Osteocyte (in vitro differentiated cells): ENCODE measurements at regions not wholly inside any gene's neighbourhood (a gene's known extent, or its start where the extent isn't known, plus 50 kb on each side); places are given as distances from the start of the nearest gene placed in this dataset.
"Not testable (repeated sequence)": the region's sequence is repeated elsewhere in the genome, so short reads cannot be mapped to it uniquely, and the experiment has no call there.

ENCODE experiments used
- DNase-seq: peaks from one replicate; pipeline ENCODE4 v3.0.0; 2021; ENCODE audit warnings: mixed read lengths; ENCODE audit not compliant: unreplicated experiment; ENCODE audit errors: extremely low spot score
- H3K27ac Mint-ChIP-seq: one replicate; pipeline ENCODE4 v1.8.0; 2021; ENCODE audit warnings: mild to moderate bottlenecking, mixed read lengths; ENCODE audit not compliant: unreplicated experiment
- H3K27me3 Mint-ChIP-seq: one replicate; pipeline ENCODE4 v1.8.0; 2021; ENCODE audit warnings: mixed read lengths; ENCODE audit not compliant: unreplicated experiment
- H3K36me3 Mint-ChIP-seq: one replicate; pipeline ENCODE4 v1.8.0; 2021; ENCODE audit warnings: mixed read lengths; ENCODE audit not compliant: unreplicated experiment
- H3K4me1 Mint-ChIP-seq: one replicate; pipeline ENCODE4 v1.8.0; 2021; ENCODE audit warnings: mixed read lengths; ENCODE audit not compliant: unreplicated experiment
- H3K4me3 Mint-ChIP-seq: one replicate; pipeline ENCODE4 v1.8.0; 2021; ENCODE audit warnings: mild to moderate bottlenecking, moderate library complexity, mixed read lengths; ENCODE audit not compliant: unreplicated experiment
- H3K9me3 Mint-ChIP-seq: one replicate; pipeline ENCODE4 v1.8.0; 2021; ENCODE audit warnings: mixed read lengths; ENCODE audit not compliant: unreplicated experiment
- TF ChIP-seq, protein P1 (sequence below): fragments of 200-600 bp; sonication (generic); IDR thresholded peaks from 2 replicates; pipeline ENCODE4 v1.5.0; 2021; ENCODE audit warnings: antibody characterized with exemption, mild to moderate bottlenecking, moderate library complexity

DNA sequence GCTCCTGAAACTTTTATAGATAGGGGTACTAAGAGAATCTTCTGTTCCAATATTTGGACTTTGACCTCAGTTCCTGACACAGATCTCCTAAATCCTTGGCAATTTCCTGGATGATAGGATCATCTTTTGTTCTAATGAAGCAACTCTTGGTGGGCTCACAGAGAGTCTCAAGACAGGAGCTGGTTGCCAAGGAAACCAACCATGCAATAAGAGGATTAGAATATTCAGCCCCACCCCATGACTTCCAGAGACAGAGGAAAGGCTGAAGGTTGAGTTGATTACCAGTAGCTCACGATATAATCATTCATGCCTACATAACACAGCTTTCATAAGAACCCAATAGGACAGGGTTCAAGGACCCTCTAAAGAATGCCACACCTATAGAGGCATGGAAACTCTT is 2050.2 kb upstream of the CDH6 start:
- H3K27me3 Mint-ChIP-seq: peaks cover 8% of the 10 kb centered on the region
- H3K27ac Mint-ChIP-seq: no peak overlapping the region
- H3K4me1 Mint-ChIP-seq: no peaks in the 10 kb centered on the region
- no peak for DNase-seq
- H3K9me3 Mint-ChIP-seq: no peaks in the 10 kb centered on the region
- H3K36me3 Mint-ChIP-seq: no peaks in the 10 kb centered on the region
- TF ChIP-seq, protein P1, sequence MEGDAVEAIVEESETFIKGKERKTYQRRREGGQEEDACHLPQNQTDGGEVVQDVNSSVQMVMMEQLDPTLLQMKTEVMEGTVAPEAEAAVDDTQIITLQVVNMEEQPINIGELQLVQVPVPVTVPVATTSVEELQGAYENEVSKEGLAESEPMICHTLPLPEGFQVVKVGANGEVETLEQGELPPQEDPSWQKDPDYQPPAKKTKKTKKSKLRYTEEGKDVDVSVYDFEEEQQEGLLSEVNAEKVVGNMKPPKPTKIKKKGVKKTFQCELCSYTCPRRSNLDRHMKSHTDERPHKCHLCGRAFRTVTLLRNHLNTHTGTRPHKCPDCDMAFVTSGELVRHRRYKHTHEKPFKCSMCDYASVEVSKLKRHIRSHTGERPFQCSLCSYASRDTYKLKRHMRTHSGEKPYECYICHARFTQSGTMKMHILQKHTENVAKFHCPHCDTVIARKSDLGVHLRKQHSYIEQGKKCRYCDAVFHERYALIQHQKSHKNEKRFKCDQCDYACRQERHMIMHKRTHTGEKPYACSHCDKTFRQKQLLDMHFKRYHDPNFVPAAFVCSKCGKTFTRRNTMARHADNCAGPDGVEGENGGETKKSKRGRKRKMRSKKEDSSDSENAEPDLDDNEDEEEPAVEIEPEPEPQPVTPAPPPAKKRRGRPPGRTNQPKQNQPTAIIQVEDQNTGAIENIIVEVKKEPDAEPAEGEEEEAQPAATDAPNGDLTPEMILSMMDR: no peak
- H3K4me3 Mint-ChIP-seq: no peak overlapping the region

DNA sequence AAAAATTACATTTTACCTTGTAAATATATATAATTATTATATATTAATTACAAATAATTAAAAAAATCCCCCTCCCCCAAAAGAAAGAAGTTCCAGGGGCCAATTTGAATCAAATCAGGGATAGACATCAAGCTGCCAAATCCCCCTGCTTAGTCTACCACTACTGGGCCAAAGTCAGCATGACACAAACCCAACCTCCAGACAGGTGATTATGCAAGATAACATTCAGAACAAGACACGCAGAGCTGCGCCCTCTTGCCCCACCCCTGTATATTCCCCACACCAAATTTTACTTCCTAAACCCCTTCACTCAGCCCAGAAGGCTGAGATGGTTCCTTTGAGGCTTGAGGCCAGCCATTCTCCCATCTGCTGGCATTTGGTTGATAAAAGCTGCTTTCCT is 2059.1 kb upstream of the CDH6 start:
- TF ChIP-seq, protein P1: no peak
- H3K4me3 Mint-ChIP-seq: no peak overlapping the region
- H3K36me3 Mint-ChIP-seq: no peaks in the 10 kb centered on the region
- no peak overlapping the region for H3K27ac Mint-ChIP-seq
- peaks cover 11% of the 10 kb centered on the region for H3K27me3 Mint-ChIP-seq
- peaks cover 8% of the 10 kb centered on the region for H3K9me3 Mint-ChIP-seq
- no peaks in the 10 kb centered on the region for H3K4me1 Mint-ChIP-seq
- no peak for DNase-seq

DNA sequence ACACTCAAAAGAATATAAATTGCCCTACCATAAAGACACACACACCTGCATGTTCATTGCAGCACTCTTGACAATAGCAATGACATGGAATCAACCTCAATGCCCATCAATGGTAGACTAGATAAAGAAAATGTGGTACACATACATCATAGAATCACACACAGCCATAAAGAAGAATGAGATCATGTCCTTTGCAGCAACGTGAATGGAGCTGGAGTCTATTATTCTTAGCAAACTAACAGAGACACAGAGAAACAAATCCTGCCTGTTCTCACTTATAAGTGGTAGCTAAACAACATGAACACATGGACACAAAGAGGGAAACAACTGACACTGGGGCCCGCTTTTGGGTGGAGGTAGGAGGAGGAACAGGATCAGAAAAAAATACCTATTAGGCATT is 2062.2 kb upstream of the CDH6 start:
- no peak for DNase-seq
- no peak overlapping the region for H3K4me3 Mint-ChIP-seq
- no peaks in the 10 kb centered on the region for H3K36me3 Mint-ChIP-seq
- no peak overlapping the region for H3K27ac Mint-ChIP-seq
- H3K4me1 Mint-ChIP-seq: no peaks in the 10 kb centered on the region
- H3K27me3 Mint-ChIP-seq: peaks cover 3% of the 10 kb centered on the region
- peaks cover 8% of the 10 kb centered on the region for H3K9me3 Mint-ChIP-seq
- TF ChIP-seq, protein P1: no peak

DNA sequence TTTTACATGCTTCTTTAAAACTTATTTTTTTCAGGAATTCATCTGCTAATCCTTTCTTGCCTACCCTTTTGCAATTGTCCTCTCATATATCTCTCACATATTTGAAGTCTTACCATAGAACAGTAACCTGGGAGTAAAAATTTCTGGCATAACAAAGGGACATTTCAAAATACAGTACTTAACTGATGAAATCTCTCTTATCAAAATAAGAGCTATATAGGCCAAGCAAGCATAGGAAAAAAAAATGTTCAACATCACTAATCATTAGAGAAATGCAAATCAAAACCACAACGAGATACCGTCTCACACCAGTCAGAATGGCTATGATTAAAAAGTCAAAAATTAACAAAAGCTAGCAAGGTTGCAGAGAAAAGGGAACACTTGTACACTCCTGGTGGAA is 2062.7 kb upstream of the CDH6 start:
- TF ChIP-seq, protein P1: no peak
- Mint-ChIP-seq H3K9me3 (peaks cover 8% of the 10 kb centered on the region), H3K36me3 (no peaks in the 10 kb centered on the region), H3K27me3 (peaks cover 3% of the 10 kb centered on the region), H3K4me1 (no peaks in the 10 kb centered on the region), H3K27ac (no peak overlapping the region), H3K4me3 (no peak overlapping the region)
- no peak for DNase-seq

DNA sequence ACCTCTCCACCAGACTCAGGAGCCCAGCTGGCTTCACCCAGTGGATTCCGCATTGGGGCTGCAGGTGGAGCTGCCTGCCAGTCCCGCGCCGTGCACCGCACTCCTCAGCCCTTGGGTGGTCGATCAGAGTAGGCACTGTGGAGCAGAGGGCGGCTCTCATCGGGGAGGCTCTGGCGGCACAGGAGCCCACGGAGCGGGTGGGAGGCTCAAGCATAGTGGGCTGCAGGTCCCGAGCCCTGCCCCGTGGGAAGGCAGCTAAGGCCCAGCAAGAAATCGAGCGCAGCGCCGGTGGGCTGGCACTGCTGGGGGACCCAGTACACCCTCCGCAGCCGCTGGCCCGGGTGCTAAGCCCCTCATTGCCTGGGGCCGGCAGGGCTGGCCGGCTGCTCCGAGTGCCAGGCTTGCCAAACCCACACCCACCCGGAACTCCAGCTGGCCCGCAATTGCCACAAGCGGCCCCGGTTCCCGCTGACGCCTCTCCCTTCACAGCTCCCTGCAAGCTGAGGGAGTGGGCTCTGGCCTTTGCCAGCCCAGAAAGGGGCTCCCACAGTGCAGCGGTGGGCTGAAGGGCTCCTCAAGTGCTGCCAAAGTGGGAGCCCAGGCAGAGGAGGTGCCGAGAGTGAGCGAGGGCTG is 2065.8 kb upstream of the CDH6 start:
- not testable (repeated sequence) for H3K4me3 Mint-ChIP-seq, H3K36me3 Mint-ChIP-seq, H3K4me1 Mint-ChIP-seq, H3K9me3 Mint-ChIP-seq, DNase-seq, H3K27ac Mint-ChIP-seq
- H3K27me3 Mint-ChIP-seq: peaks cover 12% of the 10 kb centered on the region

DNA sequence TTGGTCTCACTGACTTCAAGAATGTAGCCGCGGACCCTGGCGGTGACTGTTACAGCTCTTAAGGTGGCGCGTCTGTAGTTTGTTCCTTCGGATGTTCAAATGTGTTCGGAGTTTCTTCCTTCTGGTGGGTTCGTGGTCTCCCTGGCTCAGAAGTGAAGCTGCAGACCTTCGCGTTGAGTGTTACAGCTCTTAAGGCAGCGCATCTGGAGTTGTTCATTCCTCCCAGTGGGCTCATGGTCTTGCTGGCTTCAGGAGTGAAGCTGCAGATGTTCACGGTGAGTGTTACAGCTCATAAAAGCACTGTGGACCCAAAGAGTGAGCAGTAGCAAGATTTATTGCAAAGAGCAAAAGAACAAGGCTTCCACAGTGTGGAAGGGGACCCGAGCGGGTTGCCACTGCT is 2067.0 kb upstream of the CDH6 start:
- not testable (repeated sequence) for DNase-seq

More for the DNA sequence above, 2067.0 kb upstream of the CDH6 start:
- H3K9me3 Mint-ChIP-seq, H3K36me3 Mint-ChIP-seq, H3K4me3 Mint-ChIP-seq, H3K27ac Mint-ChIP-seq, H3K4me1 Mint-ChIP-seq: not testable (repeated sequence)
- peaks cover 12% of the 10 kb centered on the region for H3K27me3 Mint-ChIP-seq
